SK-N-SH treated with all-trans-retinoic acid at 6 μM for 48 hours (cell line): ENCODE measurements at regions not wholly inside any gene's neighbourhood (a gene's known extent, or its start where the extent isn't known, plus 50 kb on each side); places are given as distances from the start of the nearest gene placed in this dataset.

Experiments
- ATAC-seq: fragments of 200-7000 bp; cut with Tn5 transposase; 3 replicates; pipeline ENCODE4 v1.9.1; 2020; ENCODE audit warnings: mild to moderate bottlenecking, moderate library complexity
- ARNTL ChIP-seq: fragments of 450-650 bp; formaldehyde crosslinking; IDR thresholded peaks from 2 replicates; pipeline ENCODE4 v1.5.0; 2020; ENCODE audit warnings: low read depth, mild to moderate bottlenecking, moderate library complexity, borderline replicate concordance
- BACH2 ChIP-seq: fragments of 250-450 bp; sonication (Bioruptor Pico); IDR thresholded peaks from 2 replicates; pipeline ENCODE4 v1.9.0; 2021; ENCODE audit warnings: mild to moderate bottlenecking, borderline replicate concordance
- CREB5 ChIP-seq: fragments of 250-450 bp; sonication (Bioruptor Pico); IDR thresholded peaks from 2 replicates; pipeline ENCODE4 v1.5.1; 2020; ENCODE audit warnings: low read depth, mild to moderate bottlenecking, moderate library complexity
- CSDC2 ChIP-seq: fragments of 250-450 bp; sonication (Bioruptor Pico); IDR thresholded peaks from 2 replicates; pipeline ENCODE4 v1.5.0; 2020; ENCODE audit warnings: mild to moderate bottlenecking, moderate library complexity
- ESRRG ChIP-seq: fragments of 250-450 bp; sonication (Bioruptor Pico); IDR thresholded peaks from 2 replicates; pipeline ENCODE4 v1.6.1; 2021; ENCODE audit warnings: mild to moderate bottlenecking
- GLIS3 ChIP-seq: fragments of 250-450 bp; sonication (Bioruptor Pico); IDR thresholded peaks from 2 replicates; pipeline ENCODE4 v1.5.0; 2020; ENCODE audit warnings: mild to moderate bottlenecking, moderate library complexity
- ISL1 ChIP-seq: fragments of 250-450 bp; sonication (Bioruptor Pico); IDR thresholded peaks from 2 replicates; pipeline ENCODE4 v2.1.2; 2022; ENCODE audit warnings: mild to moderate bottlenecking, moderate library complexity
- OSR1 ChIP-seq: fragments of 250-450 bp; sonication (Bioruptor Pico); IDR thresholded peaks from 2 replicates; pipeline ENCODE4 v1.8.0; 2022; ENCODE audit warnings: moderate library complexity, mild to moderate bottlenecking, inconsistent platforms
- POU6F1 ChIP-seq: fragments of 250-450 bp; sonication (Bioruptor Pico); IDR thresholded peaks from 2 replicates; pipeline ENCODE4 v1.8.0; 2021; ENCODE audit warnings: low read depth, mild to moderate bottlenecking, moderate library complexity, borderline replicate concordance
- PPARA ChIP-seq: fragments of 250-450 bp; sonication (Bioruptor Pico); IDR thresholded peaks from 2 replicates; pipeline ENCODE4 v1.5.0; 2020; ENCODE audit warnings: mild to moderate bottlenecking, borderline replicate concordance
- TCF4 ChIP-seq: fragments of 250-450 bp; sonication (Bioruptor Pico); IDR thresholded peaks from 2 replicates; pipeline ENCODE4 v1.8.0; 2021; ENCODE audit warnings: mild to moderate bottlenecking, moderate library complexity, borderline replicate concordance
- TOX ChIP-seq: fragments of 250-450 bp; sonication (Bioruptor Pico); IDR thresholded peaks from 2 replicates; pipeline ENCODE4 v1.8.0; 2021; ENCODE audit warnings: mild to moderate bottlenecking, moderate library complexity, borderline replicate concordance
- ZC3H10 ChIP-seq: fragments of 250-450 bp; sonication (Bioruptor Pico); IDR thresholded peaks from 2 replicates; pipeline ENCODE4 v1.5.1; 2021; ENCODE audit warnings: mild to moderate bottlenecking, moderate library complexity
- ZFP3 ChIP-seq: fragments of 250-450 bp; sonication (Bioruptor Pico); IDR thresholded peaks from 2 replicates; pipeline ENCODE4 v1.5.0; 2020; ENCODE audit warnings: mild to moderate bottlenecking, moderate library complexity
- ZFP30 ChIP-seq: fragments of 450-650 bp; formaldehyde crosslinking; IDR thresholded peaks from 2 replicates; pipeline ENCODE4 v1.5.0; 2022; ENCODE audit warnings: mild to moderate bottlenecking, moderate library complexity
- ZNF565 ChIP-seq: fragments of 450-650 bp; formaldehyde crosslinking; conservative IDR thresholded peaks from 2 replicates; pipeline ENCODE4 v1.5.0; 2020; ENCODE audit warnings: low read depth, mild to moderate bottlenecking, moderate library complexity
- ZNF70 ChIP-seq: fragments of 450-650 bp; formaldehyde crosslinking; IDR thresholded peaks from 2 replicates; pipeline ENCODE4 v1.5.0; 2020; ENCODE audit warnings: mild to moderate bottlenecking, moderate library complexity
- ZNF8 ChIP-seq: fragments of 450-650 bp; formaldehyde crosslinking; IDR thresholded peaks from 2 replicates; pipeline ENCODE4 v1.5.0; 2020; ENCODE audit warnings: mild to moderate bottlenecking, moderate library complexity
- TF ChIP-seq, protein P1 (sequence below): fragments of 250-450 bp; sonication (Bioruptor Pico); IDR thresholded peaks from 2 replicates; pipeline ENCODE4 v1.5.1; 2021; ENCODE audit warnings: mild to moderate bottlenecking, moderate library complexity
- TF ChIP-seq, protein P2 (sequence below): fragments of 250-450 bp; sonication (Bioruptor Pico); IDR thresholded peaks from 2 replicates; pipeline ENCODE4 v1.5.0; 2020; ENCODE audit warnings: mild to moderate bottlenecking, moderate library complexity
- TF ChIP-seq, protein P3 (sequence below): fragments of 250-450 bp; sonication (Bioruptor Pico); IDR thresholded peaks from 2 replicates; pipeline ENCODE4 v1.8.0; 2020; ENCODE audit warnings: mild to moderate bottlenecking, moderate library complexity, borderline replicate concordance

DNA sequence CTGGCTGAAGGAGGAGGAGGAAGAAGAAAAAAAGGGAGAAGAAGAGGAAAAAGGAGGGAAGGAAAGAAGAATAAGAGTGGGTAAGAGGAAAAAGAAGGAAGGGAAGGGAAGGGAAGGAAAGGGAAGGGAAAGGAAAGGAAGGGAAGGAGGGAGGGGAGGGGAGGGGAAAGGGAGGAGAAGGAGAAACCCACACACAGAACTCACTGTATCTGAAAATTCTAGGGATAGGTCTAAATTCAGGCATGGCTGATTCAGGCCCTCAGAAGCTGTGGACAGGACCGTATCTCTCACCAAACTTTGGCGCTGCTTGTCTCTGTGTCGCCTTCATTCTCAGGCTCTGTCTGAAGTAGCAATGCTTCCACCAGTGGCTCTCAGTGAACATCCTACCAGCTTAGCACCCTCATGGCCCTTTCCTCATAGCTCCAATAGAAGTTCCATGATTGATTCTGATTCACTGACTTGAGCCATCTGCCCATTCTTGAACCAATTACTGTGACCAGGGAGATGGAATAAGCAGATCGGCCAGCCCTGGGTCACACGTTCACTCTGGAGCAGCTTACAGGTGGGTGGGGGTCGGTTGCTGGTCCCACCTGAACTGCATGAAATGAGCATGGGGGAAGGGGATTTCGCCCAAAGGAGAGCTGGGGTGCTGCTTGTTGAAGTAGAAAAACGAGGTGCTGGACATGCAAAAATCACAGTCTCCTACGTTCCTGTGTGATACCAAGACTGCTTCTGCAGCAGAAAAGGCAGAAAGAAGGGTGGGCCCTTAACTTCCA, 59.7 kb downstream of the TTC32 start:
- TF ChIP-seq PPARA (no peak), BACH2 (CRISPR knock-in tag) (no peak), ZFP3 (no peak), TOX (CRISPR knock-in tag) (no peak), ZFP30 (CRISPR knock-in tag) (no peak), ZNF70 (CRISPR knock-in tag) (no peak)
- TF ChIP-seq, protein P1, sequence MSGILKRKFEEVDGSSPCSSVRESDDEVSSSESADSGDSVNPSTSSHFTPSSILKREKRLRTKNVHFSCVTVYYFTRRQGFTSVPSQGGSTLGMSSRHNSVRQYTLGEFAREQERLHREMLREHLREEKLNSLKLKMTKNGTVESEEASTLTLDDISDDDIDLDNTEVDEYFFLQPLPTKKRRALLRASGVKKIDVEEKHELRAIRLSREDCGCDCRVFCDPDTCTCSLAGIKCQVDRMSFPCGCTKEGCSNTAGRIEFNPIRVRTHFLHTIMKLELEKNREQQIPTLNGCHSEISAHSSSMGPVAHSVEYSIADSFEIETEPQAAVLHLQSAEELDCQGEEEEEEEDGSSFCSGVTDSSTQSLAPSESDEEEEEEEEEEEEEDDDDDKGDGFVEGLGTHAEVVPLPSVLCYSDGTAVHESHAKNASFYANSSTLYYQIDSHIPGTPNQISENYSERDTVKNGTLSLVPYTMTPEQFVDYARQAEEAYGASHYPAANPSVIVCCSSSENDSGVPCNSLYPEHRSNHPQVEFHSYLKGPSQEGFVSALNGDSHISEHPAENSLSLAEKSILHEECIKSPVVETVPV: no peak
- TF ChIP-seq, protein P2, sequence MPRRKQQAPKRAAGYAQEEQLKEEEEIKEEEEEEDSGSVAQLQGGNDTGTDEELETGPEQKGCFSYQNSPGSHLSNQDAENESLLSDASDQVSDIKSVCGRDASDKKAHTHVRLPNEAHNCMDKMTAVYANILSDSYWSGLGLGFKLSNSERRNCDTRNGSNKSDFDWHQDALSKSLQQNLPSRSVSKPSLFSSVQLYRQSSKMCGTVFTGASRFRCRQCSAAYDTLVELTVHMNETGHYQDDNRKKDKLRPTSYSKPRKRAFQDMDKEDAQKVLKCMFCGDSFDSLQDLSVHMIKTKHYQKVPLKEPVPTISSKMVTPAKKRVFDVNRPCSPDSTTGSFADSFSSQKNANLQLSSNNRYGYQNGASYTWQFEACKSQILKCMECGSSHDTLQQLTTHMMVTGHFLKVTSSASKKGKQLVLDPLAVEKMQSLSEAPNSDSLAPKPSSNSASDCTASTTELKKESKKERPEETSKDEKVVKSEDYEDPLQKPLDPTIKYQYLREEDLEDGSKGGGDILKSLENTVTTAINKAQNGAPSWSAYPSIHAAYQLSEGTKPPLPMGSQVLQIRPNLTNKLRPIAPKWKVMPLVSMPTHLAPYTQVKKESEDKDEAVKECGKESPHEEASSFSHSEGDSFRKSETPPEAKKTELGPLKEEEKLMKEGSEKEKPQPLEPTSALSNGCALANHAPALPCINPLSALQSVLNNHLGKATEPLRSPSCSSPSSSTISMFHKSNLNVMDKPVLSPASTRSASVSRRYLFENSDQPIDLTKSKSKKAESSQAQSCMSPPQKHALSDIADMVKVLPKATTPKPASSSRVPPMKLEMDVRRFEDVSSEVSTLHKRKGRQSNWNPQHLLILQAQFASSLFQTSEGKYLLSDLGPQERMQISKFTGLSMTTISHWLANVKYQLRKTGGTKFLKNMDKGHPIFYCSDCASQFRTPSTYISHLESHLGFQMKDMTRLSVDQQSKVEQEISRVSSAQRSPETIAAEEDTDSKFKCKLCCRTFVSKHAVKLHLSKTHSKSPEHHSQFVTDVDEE (CRISPR knock-in tag): no peak
- no peak for ATAC-seq

GRCh38 chr2:19839438-19839837, 62.3 kb downstream of the TTC32 start:
- no peak for ATAC-seq
- TF ChIP-seq ZNF565 (CRISPR knock-in tag) (no peak), BACH2 (CRISPR knock-in tag) (no peak), ZNF70 (CRISPR knock-in tag) (no peak), ISL1 (CRISPR knock-in tag) (no peak)

DNA sequence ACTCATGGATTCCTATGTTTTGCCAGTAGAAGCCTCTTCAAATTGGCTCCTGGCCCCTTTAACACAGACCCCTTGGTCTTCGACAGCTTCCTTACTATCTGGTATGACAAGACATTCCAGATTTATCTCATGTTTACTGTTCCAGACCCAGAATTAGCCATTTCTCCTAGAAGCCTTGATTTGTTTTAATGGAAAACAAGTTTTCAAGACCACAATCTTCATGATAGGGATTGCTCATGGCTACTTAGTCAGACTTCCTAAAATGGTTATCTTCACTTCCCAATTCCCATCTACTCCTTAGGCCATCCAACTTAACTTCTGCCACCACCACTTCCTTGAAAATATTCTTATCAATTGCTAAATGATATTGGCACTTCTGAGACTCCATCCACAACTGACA, 63.2 kb downstream of the TTC32 start:
- no peak for ATAC-seq
- no peak for TF ChIP-seq CREB5 (CRISPR knock-in tag)
- no peak for TF ChIP-seq OSR1 (CRISPR knock-in tag)
- no peak for TF ChIP-seq POU6F1 (CRISPR knock-in tag)
- no peak for TF ChIP-seq ZNF565 (CRISPR knock-in tag)
- TF ChIP-seq ZFP3: no peak
- TF ChIP-seq BACH2 (CRISPR knock-in tag): no peak
- TF ChIP-seq, protein P3, sequence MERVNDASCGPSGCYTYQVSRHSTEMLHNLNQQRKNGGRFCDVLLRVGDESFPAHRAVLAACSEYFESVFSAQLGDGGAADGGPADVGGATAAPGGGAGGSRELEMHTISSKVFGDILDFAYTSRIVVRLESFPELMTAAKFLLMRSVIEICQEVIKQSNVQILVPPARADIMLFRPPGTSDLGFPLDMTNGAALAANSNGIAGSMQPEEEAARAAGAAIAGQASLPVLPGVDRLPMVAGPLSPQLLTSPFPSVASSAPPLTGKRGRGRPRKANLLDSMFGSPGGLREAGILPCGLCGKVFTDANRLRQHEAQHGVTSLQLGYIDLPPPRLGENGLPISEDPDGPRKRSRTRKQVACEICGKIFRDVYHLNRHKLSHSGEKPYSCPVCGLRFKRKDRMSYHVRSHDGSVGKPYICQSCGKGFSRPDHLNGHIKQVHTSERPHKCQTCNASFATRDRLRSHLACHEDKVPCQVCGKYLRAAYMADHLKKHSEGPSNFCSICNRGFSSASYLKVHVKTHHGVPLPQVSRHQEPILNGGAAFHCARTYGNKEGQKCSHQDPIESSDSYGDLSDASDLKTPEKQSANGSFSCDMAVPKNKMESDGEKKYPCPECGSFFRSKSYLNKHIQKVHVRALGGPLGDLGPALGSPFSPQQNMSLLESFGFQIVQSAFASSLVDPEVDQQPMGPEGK: no peak
- TF ChIP-seq ZNF8 (CRISPR knock-in tag): no peak
- TF ChIP-seq ARNTL (CRISPR knock-in tag): no peak
- no peak for TF ChIP-seq TOX (CRISPR knock-in tag)
- TF ChIP-seq GLIS3: no peak
- no peak for TF ChIP-seq CSDC2
- TF ChIP-seq ISL1 (CRISPR knock-in tag): no peak

DNA sequence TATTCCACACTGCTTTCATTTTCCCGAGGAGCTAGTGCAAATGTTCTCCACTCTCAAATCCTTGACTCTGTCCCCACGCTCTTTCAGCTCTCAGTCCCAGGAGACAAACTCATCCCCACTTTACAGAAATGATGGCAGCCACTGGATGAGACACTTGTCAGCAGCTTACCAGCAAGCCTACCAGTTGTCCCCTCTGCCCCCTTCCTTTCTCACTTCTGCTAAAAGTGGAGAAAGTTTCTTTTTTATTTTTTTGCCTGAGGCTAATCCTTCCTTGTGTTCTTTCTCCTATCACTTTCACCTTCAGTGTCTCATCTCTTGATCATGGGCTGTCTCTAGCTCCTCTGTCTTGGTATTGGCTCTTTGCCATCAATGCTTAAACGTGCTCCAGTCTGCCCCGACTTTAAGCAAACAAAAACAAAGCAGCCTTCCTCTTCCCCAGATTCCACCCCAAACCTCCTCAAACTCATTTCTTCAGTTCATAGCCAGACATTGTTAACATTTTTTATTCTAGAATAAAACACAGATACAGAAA, 64.5 kb downstream of the TTC32 start:
- no peak for ATAC-seq
- TF ChIP-seq GLIS3 (no peak), ESRRG (CRISPR knock-in tag) (no peak), CSDC2 (no peak), ZNF8 (CRISPR knock-in tag) (no peak), PPARA (no peak), TCF4 (CRISPR knock-in tag) (no peak), ZC3H10 (CRISPR knock-in tag) (no peak), POU6F1 (CRISPR knock-in tag) (no peak), OSR1 (CRISPR knock-in tag) (no peak), ISL1 (CRISPR knock-in tag) (no peak)
- TF ChIP-seq, protein P2 (CRISPR knock-in tag): no peak
